ENCODE measurements at regions not wholly inside any gene's neighbourhood (a gene's known extent, or its start where the extent isn't known, plus 50 kb on each side); places are given as distances from the start of the nearest gene placed in this dataset.
A peak's percentile ranks its signal among the peaks of the same experiment; 100 is the strongest.

DNA sequence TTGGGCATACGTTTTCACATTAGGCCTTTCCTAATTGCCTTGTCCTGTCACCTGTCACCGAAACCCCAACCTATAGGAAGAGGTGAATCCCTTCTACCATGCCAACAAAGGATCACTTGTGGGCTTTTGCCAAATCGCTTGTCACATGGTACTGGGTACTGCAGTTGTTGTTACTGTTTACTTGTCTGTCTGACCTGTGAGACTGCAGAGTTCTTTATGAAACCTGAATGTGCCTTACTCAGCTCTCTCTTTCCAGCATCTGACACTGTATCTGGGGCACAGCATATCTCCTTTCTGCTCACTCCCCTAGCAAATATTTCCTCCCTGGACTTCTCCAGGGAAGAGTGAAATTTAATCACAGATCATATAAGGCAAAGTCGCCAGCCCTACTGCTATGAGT lies 1272.4 kb downstream of the CDH8 start:
- no peak overlapping the region for H3K4me3 ChIP-seq (ENCODE audit: low read depth, low read length)
- in situ Hi-C loops (cut with HindIII; ENCODE audit: low sequenced_read_pairs), result no loop called here
- TF ChIP-seq, protein P1, sequence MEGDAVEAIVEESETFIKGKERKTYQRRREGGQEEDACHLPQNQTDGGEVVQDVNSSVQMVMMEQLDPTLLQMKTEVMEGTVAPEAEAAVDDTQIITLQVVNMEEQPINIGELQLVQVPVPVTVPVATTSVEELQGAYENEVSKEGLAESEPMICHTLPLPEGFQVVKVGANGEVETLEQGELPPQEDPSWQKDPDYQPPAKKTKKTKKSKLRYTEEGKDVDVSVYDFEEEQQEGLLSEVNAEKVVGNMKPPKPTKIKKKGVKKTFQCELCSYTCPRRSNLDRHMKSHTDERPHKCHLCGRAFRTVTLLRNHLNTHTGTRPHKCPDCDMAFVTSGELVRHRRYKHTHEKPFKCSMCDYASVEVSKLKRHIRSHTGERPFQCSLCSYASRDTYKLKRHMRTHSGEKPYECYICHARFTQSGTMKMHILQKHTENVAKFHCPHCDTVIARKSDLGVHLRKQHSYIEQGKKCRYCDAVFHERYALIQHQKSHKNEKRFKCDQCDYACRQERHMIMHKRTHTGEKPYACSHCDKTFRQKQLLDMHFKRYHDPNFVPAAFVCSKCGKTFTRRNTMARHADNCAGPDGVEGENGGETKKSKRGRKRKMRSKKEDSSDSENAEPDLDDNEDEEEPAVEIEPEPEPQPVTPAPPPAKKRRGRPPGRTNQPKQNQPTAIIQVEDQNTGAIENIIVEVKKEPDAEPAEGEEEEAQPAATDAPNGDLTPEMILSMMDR (IDR thresholded peaks at IDR 0.05; ENCODE audit: low read depth, low read length, missing control alignments), result no peak
- DNase-seq (ENCODE audit: low read depth), result no peak

DNA sequence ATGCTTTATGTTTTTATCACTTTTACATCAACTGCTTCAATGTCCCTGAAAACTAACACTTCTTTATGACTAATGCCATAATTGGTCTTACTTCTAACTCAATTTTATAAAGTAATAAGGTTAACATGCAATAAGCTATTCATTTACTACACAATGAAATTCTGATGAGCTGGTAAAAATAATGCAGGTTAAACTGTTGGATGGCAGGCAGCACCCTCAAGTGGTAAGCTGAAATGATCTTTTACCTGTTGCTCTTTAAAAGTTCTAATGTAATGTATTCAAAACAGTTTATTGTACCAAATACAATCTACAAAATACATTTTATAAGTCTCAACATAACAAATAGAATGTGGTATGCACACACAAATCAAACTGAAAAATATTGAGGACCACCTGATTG lies 1280.3 kb downstream of the CDH8 start:
- DNase-seq (ENCODE audit: low read depth), result peak; percentile 4
- TF ChIP-seq, protein P1 (IDR thresholded peaks at IDR 0.05; ENCODE audit: low read depth, low read length, missing control alignments), result peak; percentile 36
- in situ Hi-C loops (cut with HindIII; ENCODE audit: low sequenced_read_pairs), result no loop called here
- no peak overlapping the region for H3K4me3 ChIP-seq (ENCODE audit: low read depth, low read length)

DNA sequence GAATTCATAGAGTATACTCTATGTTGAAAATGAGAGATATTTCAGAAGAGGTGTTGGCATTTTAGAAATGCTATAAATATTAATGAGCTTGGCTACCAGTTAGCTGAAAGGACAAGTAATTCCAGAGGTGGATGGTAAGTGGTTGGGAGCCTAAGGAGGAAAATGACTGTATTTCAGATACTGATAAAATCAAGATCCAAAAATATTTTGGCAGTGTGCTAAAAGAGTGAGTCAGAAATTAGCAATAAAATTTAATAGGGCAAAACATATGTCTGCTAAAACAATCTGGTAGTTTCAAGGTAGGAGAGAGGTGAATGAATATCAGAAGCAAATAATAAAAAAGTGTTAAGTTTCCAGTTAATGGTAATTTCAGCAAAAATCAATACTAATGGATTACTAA lies 1287.9 kb downstream of the CDH8 start:
- no peak for DNase-seq (ENCODE audit: low read depth)
- H3K4me3 ChIP-seq (ENCODE audit: low read depth, low read length), result no peak overlapping the region
- TF ChIP-seq, protein P1 (IDR thresholded peaks at IDR 0.05; ENCODE audit: low read depth, low read length, missing control alignments), result no peak
- in situ Hi-C loops (cut with HindIII; ENCODE audit: low sequenced_read_pairs), result no loop called here

DNA sequence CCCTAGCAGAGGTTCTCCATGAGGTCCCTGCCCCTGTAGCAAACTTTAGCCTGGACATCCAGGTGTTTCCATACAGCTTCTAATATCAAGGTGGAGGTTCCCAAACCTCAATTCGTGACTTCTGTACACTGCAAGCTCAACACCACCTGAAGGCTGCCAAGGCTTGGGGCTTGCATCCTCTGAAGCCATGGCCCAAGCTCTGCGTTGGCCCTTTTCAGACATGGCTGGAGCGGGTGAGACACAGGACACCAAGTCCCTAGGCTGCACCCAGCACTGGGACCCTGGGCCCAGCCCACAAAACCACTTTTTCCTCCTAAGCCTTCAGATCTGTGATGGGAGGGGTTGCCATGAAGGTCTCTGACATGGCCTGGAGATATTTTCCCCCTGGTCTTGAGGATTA lies 1292.0 kb downstream of the CDH8 start:
- TF ChIP-seq, protein P1 (IDR thresholded peaks at IDR 0.05; ENCODE audit: low read depth, low read length, missing control alignments), result no peak
- in situ Hi-C loops (cut with HindIII; ENCODE audit: low sequenced_read_pairs), result no loop called here
- no peak overlapping the region for H3K4me3 ChIP-seq (ENCODE audit: low read depth, low read length)
- DNase-seq (ENCODE audit: low read depth), result no peak

DNA sequence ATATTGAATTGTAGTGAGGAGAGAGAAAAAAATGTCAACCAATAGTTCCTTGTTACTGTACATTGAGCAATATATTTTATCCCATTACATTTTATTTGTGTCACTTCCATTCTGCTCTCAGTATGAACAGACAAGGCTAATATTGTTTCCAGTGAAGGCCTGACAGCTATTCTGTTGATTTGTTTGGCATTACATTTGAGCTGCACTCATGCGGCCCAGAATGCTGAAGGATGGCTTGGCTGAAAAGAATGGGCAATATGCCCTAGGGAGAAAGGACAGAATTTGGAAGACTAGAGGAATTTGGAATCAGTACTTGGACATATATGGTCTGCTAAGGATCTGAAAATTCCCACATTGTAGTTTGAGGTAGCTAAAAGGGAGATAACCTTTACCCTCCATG lies 1294.4 kb downstream of the CDH8 start:
- in situ Hi-C loops (cut with HindIII; ENCODE audit: low sequenced_read_pairs), result no loop called here
- TF ChIP-seq, protein P1 (IDR thresholded peaks at IDR 0.05; ENCODE audit: low read depth, low read length, missing control alignments), result no peak
- no peak overlapping the region for H3K4me3 ChIP-seq (ENCODE audit: low read depth, low read length)
- DNase-seq (ENCODE audit: low read depth), result no peak

DNA sequence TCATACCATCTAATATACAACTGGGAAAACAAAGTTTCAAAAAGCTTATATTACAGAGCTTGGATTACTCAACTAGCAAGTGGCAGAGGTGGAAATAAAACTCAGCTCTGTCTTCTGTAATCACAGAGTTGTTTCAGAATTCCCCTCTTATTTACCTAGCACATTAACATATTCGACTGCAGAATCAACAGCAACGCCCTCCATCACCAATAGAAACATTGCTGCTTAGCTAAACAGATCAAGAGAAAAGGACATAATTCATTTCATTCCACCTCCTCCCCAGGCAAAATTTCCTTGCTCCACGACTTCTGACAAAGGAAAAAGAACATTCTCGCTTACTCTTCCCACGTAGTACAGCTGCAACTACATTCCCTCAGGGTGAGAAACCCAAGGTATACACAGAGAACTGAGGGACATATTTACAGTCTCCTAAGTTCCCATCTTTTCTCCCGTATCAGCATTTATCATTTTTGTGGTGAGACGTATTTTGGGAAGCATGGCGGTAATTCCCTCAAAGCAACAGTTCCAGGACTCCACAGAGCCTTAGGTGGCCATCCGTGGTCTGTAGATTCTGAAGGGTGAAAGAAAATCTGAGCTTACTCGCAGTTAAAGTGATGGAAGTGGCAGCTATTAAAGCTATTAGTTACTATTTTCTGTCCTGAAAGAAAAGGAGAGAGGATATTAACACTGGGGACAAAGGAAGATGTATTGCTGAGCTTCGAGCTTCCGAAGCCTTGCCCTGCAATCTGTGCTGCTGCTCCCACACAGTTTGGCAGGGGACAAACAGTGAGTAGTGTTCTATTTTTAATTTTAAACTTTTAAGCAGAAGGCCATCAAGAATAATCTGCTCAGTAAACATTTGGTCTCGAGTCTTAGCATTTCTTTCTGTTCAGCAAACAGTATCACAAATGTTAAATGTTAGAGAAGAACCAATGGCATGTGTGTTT lies 1296.2 kb downstream of the CDH8 start:
- no peak for DNase-seq (ENCODE audit: low read depth)
- H3K4me3 ChIP-seq (ENCODE audit: low read depth, low read length), result no peak overlapping the region
- TF ChIP-seq, protein P1 (IDR thresholded peaks at IDR 0.05; ENCODE audit: low read depth, low read length, missing control alignments), result no peak
- in situ Hi-C loops (cut with HindIII; ENCODE audit: low sequenced_read_pairs), result no loop called here
